Right atrium auricular region (tissue), 2 donors: ENCODE measurements at regions not wholly inside any gene's neighbourhood (a gene's known extent, or its start where the extent isn't known, plus 50 kb on each side); places are given as distances from the start of the nearest gene placed in this dataset.

ENCODE experiments used
- DNase-seq: peaks from one replicate; pipeline ENCODE4 v3.0.0-alpha.2; 2019; ENCODE audit warnings: low spot score
- H3K27ac ChIP-seq, 2 donors: fragments of 200-600 bp; sonication (generic); 1 replicate in 1 of 2; 2 replicates in 1 of 2; pipeline ENCODE4 v1.5.1; 2016 to 2019
- H3K27me3 ChIP-seq, 2 donors: fragments of 200-600 bp; sonication (generic); one replicate each; pipeline versions ENCODE4 v1.5.1 to v1.6.0; 2017 to 2019
- H3K36me3 ChIP-seq: fragments of 200-600 bp; sonication (generic); one replicate; pipeline ENCODE4 v1.5.1; 2016
- H3K4me1 ChIP-seq, 2 donors: fragments of 200-600 bp; sonication (generic); one replicate each; pipeline versions ENCODE4 v1.5.1 to v1.6.0; 2017 to 2019
- H3K4me3 ChIP-seq, 2 donors: fragments of 200-600 bp; sonication (generic); 1 replicate in 1 of 2; 2 replicates in 1 of 2; pipeline ENCODE4 v1.5.1; 2017 to 2019; ENCODE audit warnings: mild to moderate bottlenecking in 1 of 2, moderate library complexity in 1 of 2
- H3K9me3 ChIP-seq, 2 donors: fragments of 200-600 bp; sonication (generic); one replicate each; pipeline ENCODE4 v1.5.1; 2019
- TF ChIP-seq, protein P1 (sequence below), 2 donors: fragments of 200-600 bp; sonication (generic); IDR thresholded peaks; one replicate each; pipeline ENCODE4 v1.5.1; 2019; ENCODE audit warnings: antibody characterized with exemption in 2 of 2

- TF ChIP-seq, protein P1, sequence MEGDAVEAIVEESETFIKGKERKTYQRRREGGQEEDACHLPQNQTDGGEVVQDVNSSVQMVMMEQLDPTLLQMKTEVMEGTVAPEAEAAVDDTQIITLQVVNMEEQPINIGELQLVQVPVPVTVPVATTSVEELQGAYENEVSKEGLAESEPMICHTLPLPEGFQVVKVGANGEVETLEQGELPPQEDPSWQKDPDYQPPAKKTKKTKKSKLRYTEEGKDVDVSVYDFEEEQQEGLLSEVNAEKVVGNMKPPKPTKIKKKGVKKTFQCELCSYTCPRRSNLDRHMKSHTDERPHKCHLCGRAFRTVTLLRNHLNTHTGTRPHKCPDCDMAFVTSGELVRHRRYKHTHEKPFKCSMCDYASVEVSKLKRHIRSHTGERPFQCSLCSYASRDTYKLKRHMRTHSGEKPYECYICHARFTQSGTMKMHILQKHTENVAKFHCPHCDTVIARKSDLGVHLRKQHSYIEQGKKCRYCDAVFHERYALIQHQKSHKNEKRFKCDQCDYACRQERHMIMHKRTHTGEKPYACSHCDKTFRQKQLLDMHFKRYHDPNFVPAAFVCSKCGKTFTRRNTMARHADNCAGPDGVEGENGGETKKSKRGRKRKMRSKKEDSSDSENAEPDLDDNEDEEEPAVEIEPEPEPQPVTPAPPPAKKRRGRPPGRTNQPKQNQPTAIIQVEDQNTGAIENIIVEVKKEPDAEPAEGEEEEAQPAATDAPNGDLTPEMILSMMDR (IDR thresholded peaks at IDR 0.05) = no peak
- no peak overlapping the region for H3K27ac ChIP-seq
- no peaks in the 10 kb centered on the region for H3K4me1 ChIP-seq
- no peaks in the 10 kb centered on the region for H3K36me3 ChIP-seq
- no peak for DNase-seq
- no peaks in the 10 kb centered on the region for H3K27me3 ChIP-seq
- no peaks in the 10 kb centered on the region for H3K9me3 ChIP-seq
- H3K4me3 ChIP-seq = no peak overlapping the region
These were observed 184.0 kb upstream of the CHAC2 start for GRCh38 chr2:53583583-53583982.

DNA sequence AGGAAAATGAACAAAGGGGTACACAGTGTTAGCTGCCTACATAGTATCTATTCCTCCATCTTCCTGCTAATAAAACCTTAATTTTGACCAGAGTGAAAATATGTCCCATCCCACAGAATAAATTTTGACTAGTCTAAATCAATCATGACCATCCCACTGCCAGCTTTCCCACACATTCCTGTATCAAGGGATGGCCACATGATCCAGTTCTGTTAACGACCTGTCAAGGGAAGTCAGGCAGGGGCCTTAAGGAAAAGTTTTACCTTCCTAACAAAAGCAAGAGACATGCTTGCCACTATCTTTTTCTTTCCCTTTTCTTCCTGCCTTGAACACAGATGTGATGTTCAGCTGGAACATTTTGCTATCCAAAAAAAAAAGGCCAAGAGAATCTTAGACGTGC is 185.0 kb upstream of the CHAC2 start:
- no peaks in the 10 kb centered on the region for H3K9me3 ChIP-seq
- no peak overlapping the region for H3K4me3 ChIP-seq
- no peak overlapping the region for H3K27ac ChIP-seq
- H3K36me3 ChIP-seq = no peaks in the 10 kb centered on the region
- H3K4me1 ChIP-seq = no peaks in the 10 kb centered on the region
- no peak for DNase-seq
- TF ChIP-seq, protein P1 (IDR thresholded peaks at IDR 0.05) = no peak
- H3K27me3 ChIP-seq = no peaks in the 10 kb centered on the region

GRCh38 chr2:53576166-53576565 is 191.4 kb upstream of the CHAC2 start:
- Histone ChIP-seq H3K27ac (no peak overlapping the region), H3K4me3 (no peak overlapping the region), H3K4me1 (no peaks in the 10 kb centered on the region), H3K36me3 (no peaks in the 10 kb centered on the region), H3K9me3 (no peaks in the 10 kb centered on the region), H3K27me3 (no peaks in the 10 kb centered on the region)
- TF ChIP-seq, protein P1 (IDR thresholded peaks at IDR 0.05) = no peak
- DNase-seq = no peak

- no peaks in the 10 kb centered on the region for H3K4me1 ChIP-seq
- H3K27me3 ChIP-seq = no peaks in the 10 kb centered on the region
- no peak overlapping the region for H3K4me3 ChIP-seq
- no peaks in the 10 kb centered on the region for H3K9me3 ChIP-seq
- H3K36me3 ChIP-seq = no peaks in the 10 kb centered on the region
- DNase-seq = no peak
- TF ChIP-seq, protein P1 (IDR thresholded peaks at IDR 0.05) = no peak
- no peak overlapping the region for H3K27ac ChIP-seq
These were observed 191.9 kb upstream of the CHAC2 start for GRCh38 chr2:53575721-53576124.

- Histone ChIP-seq H3K27ac (no peak overlapping the region), H3K4me3 (no peak overlapping the region), H3K4me1 (no peaks in the 10 kb centered on the region), H3K27me3 (no peaks in the 10 kb centered on the region), H3K9me3 (no peaks in the 10 kb centered on the region), H3K36me3 (no peaks in the 10 kb centered on the region)
- TF ChIP-seq, protein P1 (IDR thresholded peaks at IDR 0.05) = no peak
- DNase-seq = no peak
These were observed 194.9 kb upstream of the CHAC2 start for GRCh38 chr2:53572696-53573095.

GRCh38 chr2:53569957-53570727 is 197.5 kb upstream of the CHAC2 start:
- no peaks in the 10 kb centered on the region for H3K4me1 ChIP-seq
- H3K27me3 ChIP-seq = no peaks in the 10 kb centered on the region
- TF ChIP-seq, protein P1 (IDR thresholded peaks at IDR 0.05) = peak in 1 of 2 donors; percentile 15
- H3K27ac ChIP-seq = no peak overlapping the region
- no peaks in the 10 kb centered on the region for H3K9me3 ChIP-seq
- DNase-seq = no peak
- H3K36me3 ChIP-seq = no peaks in the 10 kb centered on the region
- H3K4me3 ChIP-seq = no peak overlapping the region
